Left lung (tissue), 4 donors: ENCODE measurements at regions not wholly inside any gene's neighbourhood (a gene's known extent, or its start where the extent isn't known, plus 50 kb on each side); places are given as distances from the start of the nearest gene placed in this dataset.

Source experiments
- ATAC-seq: fragments of 200-7000 bp; cut with Tn5 transposase; one replicate; pipeline ENCODE4 v1.9.1; 2020; ENCODE audit warnings: moderate library complexity
- DNase-seq, 4 donors: peaks; one replicate each; pipeline ENCODE4 v3.0.0-alpha.2; 2013 to 2020
- H3K27ac ChIP-seq, 2 donors: fragments of 200-600 bp; sonication (generic) in 1 of 2; one replicate each; pipeline versions ENCODE4 v1.5.0 to v1.8.0; 2020 to 2021
- H3K27me3 ChIP-seq, 2 donors: fragments of 200-600 bp; sonication (generic) in 1 of 2; one replicate each; pipeline versions ENCODE4 v1.5.0 to v1.8.0; 2020 to 2021
- H3K36me3 ChIP-seq, 2 donors: fragments of 200-600 bp; sonication (generic) in 1 of 2; one replicate each; pipeline versions ENCODE4 v1.5.0 to v1.8.0; 2020 to 2021
- H3K4me1 ChIP-seq, 2 donors: fragments of 200-600 bp; one replicate each; pipeline ENCODE4 v1.8.0; 2021
- H3K4me3 ChIP-seq, 2 donors: fragments of 200-600 bp; sonication (generic) in 1 of 2; one replicate each; pipeline versions ENCODE4 v1.5.0 to v1.8.0; 2020 to 2021; ENCODE audit warnings: mild to moderate bottlenecking in 1 of 2
- H3K9me3 ChIP-seq, 2 donors: fragments of 200-600 bp; sonication (generic) in 1 of 2; one replicate each; pipeline versions ENCODE4 v1.5.0 to v1.8.0; 2020 to 2021
- intact Hi-C, 2 donors: fragments of 100-400 bp; cut with DNase I; formaldehyde crosslinking; loops; one replicate each; pipeline versions ENCODE4 v1.11.2 to v1.14.2; 2022
- TF ChIP-seq, protein P1 (sequence below), 2 donors: fragments of 200-600 bp; sonication (generic) in 1 of 2; IDR thresholded peaks; one replicate each; pipeline versions ENCODE4 v1.5.0 to v1.8.0; 2021; ENCODE audit warnings: antibody characterized with exemption in 2 of 2
- donor health status: DM: no; HTN: yes; CAD: no.
- donor health status: DM: no; HTN: no; CAD: no.

DNA sequence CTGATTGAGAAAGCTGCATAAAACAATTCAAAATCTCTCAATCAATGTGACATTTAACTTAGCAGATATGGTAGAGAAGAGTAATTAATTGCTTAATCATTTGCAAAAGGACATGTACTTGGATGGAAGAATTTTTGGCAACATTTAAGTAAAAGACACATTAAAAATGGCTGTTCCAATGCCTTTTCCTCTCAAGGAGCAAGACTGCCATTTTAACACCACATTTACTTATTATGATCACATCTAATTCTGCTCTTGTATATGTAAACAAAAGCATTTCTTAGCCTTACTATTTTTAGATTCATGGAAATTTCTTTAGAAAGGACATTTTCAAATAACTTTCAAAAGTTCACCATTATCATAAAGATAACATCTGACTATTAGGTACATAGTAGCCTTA is 360.0 kb downstream of the HINT1 start:
- TF ChIP-seq, protein P1, sequence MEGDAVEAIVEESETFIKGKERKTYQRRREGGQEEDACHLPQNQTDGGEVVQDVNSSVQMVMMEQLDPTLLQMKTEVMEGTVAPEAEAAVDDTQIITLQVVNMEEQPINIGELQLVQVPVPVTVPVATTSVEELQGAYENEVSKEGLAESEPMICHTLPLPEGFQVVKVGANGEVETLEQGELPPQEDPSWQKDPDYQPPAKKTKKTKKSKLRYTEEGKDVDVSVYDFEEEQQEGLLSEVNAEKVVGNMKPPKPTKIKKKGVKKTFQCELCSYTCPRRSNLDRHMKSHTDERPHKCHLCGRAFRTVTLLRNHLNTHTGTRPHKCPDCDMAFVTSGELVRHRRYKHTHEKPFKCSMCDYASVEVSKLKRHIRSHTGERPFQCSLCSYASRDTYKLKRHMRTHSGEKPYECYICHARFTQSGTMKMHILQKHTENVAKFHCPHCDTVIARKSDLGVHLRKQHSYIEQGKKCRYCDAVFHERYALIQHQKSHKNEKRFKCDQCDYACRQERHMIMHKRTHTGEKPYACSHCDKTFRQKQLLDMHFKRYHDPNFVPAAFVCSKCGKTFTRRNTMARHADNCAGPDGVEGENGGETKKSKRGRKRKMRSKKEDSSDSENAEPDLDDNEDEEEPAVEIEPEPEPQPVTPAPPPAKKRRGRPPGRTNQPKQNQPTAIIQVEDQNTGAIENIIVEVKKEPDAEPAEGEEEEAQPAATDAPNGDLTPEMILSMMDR (IDR thresholded peaks at IDR 0.05), result no peak
- H3K27me3 ChIP-seq, result no peaks in the 10 kb centered on the region
- H3K36me3 ChIP-seq, result no peaks in the 10 kb centered on the region
- peaks cover 0 to 8% of the 10 kb centered on the region in 2 donors for H3K9me3 ChIP-seq
- H3K4me3 ChIP-seq, result no peak overlapping the region
- intact Hi-C loops, result no loop called here
- no peaks in the 10 kb centered on the region for H3K4me1 ChIP-seq
- H3K27ac ChIP-seq, result no peak overlapping the region
- DNase-seq (peak in 2 of 4 donors; percentile 26 to 30), ATAC-seq (no peak)

DNA sequence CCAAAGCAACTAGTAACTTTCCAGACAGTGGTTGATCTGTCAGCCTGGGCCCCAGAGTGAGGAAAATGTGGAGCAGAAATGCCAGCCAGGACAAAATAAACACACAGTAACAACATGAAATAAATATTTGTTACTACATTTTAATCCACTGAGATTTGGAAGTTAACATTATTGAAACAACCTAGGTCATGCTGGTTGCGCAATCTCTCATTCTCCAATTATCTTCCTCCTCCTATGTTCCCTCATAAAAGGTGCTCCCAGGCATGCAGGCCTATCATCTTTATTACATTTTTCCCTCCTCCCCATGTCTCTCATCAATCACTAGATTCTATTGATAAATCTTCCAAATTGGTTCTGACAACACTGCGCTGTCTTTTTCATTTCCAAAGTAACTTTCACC is 363.1 kb downstream of the HINT1 start:
- no peak for ATAC-seq
- DNase-seq, result no peak
- H3K27ac ChIP-seq, result no peak overlapping the region
- H3K9me3 ChIP-seq, result peaks cover 0 to 15% of the 10 kb centered on the region in 2 donors
- intact Hi-C loops, result no loop called here
- no peaks in the 10 kb centered on the region for H3K4me1 ChIP-seq
- H3K36me3 ChIP-seq, result no peaks in the 10 kb centered on the region
- H3K27me3 ChIP-seq, result no peaks in the 10 kb centered on the region
- no peak overlapping the region for H3K4me3 ChIP-seq
- TF ChIP-seq, protein P1 (IDR thresholded peaks at IDR 0.05), result no peak

DNA sequence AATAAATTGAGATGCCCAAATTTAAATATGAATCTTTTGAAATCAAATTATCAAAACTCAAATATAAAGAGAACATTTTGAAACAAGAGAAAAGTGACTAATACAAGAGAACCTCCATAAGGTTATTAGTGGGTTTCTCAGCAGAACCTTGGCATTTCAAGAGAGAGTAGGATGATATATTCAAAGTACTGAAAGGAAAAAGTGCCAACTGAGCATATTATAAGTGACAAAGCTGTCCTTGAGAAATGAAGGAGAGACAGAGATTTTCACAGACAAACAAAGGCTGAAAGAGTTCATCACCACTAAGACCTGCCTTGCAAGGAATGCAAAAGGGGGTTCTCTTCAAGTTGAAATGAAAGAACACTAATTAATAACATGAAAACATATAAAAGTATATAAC is 366.0 kb downstream of the HINT1 start:
- intact Hi-C loops, result no loop called here
- DNase-seq, result no peak
- Histone ChIP-seq H3K4me3 (no peak overlapping the region), H3K27ac (no peak overlapping the region), H3K27me3 (no peaks in the 10 kb centered on the region), H3K36me3 (no peaks in the 10 kb centered on the region), H3K4me1 (no peaks in the 10 kb centered on the region), H3K9me3 (peaks cover 0 to 15% of the 10 kb centered on the region in 2 donors)
- TF ChIP-seq, protein P1 (IDR thresholded peaks at IDR 0.05), result no peak
- no peak for ATAC-seq

DNA sequence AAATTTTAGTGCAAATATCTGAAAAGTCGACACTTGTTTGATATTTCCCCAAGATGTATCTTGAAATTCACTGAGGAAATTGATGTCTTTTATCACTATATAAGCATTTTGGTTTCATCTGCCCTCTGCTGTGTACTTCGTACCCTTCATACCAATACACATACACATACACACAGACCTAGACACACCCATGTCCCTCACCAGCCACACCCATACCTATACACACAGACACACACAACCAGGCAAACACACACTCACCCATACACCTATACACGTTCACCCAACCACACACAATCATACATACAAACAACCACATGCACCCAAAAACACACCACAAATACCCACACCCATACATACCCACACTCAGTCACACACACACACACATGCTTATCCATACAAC is 367.8 kb downstream of the HINT1 start:
- H3K36me3 ChIP-seq, result no peaks in the 10 kb centered on the region
- ATAC-seq (no peak), DNase-seq (no peak)
- intact Hi-C loops, result no loop called here
- no peak overlapping the region for H3K27ac ChIP-seq
- H3K4me3 ChIP-seq, result no peak overlapping the region
- TF ChIP-seq, protein P1 (IDR thresholded peaks at IDR 0.05), result no peak
- H3K9me3 ChIP-seq, result peaks cover 0 to 15% of the 10 kb centered on the region in 2 donors
- no peaks in the 10 kb centered on the region for H3K27me3 ChIP-seq
- no peaks in the 10 kb centered on the region for H3K4me1 ChIP-seq

DNA sequence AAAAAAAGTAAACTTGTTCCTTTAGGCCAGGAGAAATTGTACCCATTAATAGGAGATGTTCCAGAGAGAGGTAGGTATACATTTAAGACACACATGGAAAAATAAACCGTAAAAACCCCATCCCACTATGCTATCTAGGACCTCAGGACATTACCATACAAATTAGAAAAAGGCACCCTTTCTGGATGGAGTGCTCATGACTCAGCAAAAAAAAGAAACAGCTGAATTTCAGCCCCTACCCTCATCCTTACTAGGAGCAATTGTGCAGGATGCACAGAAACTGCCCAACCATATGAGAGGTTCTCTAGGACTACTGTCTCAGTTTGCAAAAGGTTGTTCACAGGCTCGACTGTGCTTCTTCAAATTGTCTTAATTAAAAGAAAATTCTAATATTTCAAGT is 368.2 kb downstream of the HINT1 start:
- TF ChIP-seq, protein P1 (IDR thresholded peaks at IDR 0.05), result no peak
- H3K27ac ChIP-seq, result no peak overlapping the region
- H3K27me3 ChIP-seq, result no peaks in the 10 kb centered on the region
- no peak overlapping the region for H3K4me3 ChIP-seq
- intact Hi-C loops, result no loop called here
- ATAC-seq (no peak), DNase-seq (no peak)
- H3K4me1 ChIP-seq, result no peaks in the 10 kb centered on the region
- H3K9me3 ChIP-seq, result peaks cover 0 to 15% of the 10 kb centered on the region in 2 donors
- H3K36me3 ChIP-seq, result no peaks in the 10 kb centered on the region
